DOHH2 (cell line): ENCODE measurements at regions not wholly inside any gene's neighbourhood (a gene's known extent, or its start where the extent isn't known, plus 50 kb on each side); places are given as distances from the start of the nearest gene placed in this dataset.

Source experiments
- H3F3A ChIP-seq: fragments of 200-600 bp; sonication (generic), shearing (Covaris generic); 2 replicates; pipeline ENCODE4 v1.6.0; 2016; ENCODE audit warnings: antibody characterized with exemption, mild to moderate bottlenecking; ENCODE audit not compliant: control insufficient read depth, insufficient read depth
- H3K27ac ChIP-seq: fragments of 200-600 bp; sonication (generic); 2 replicates; pipeline ENCODE4 v1.5.1; 2014; ENCODE audit warnings: low read depth, mild to moderate bottlenecking, low read length, moderate library complexity
- H3K27me3 ChIP-seq: fragments of 200-600 bp; sonication (generic); 2 replicates; pipeline ENCODE4 v1.6.1; 2014; ENCODE audit warnings: mild to moderate bottlenecking, low read length, mixed read lengths; ENCODE audit not compliant: control insufficient read depth
- H3K36me3 ChIP-seq: fragments of 200-600 bp; sonication (generic); 2 replicates; pipeline ENCODE4 v1.6.1; 2014; ENCODE audit warnings: mild to moderate bottlenecking, low read length, moderate library complexity, mixed read lengths; ENCODE audit not compliant: control insufficient read depth
- H3K4me1 ChIP-seq: fragments of 200-600 bp; sonication (generic); 2 replicates; pipeline ENCODE4 v1.6.1; 2014; ENCODE audit warnings: mild to moderate bottlenecking, low read length, mixed read lengths; ENCODE audit not compliant: control insufficient read depth
- H3K4me2 ChIP-seq: fragments of 200-600 bp; sonication (generic); 2 replicates; pipeline ENCODE4 v1.6.0; 2014; ENCODE audit warnings: mild to moderate bottlenecking, low read length, moderate library complexity
- H3K4me3 ChIP-seq: fragments of 200-600 bp; sonication (generic); 2 replicates; pipeline ENCODE4 v1.5.1; 2014; ENCODE audit warnings: mild to moderate bottlenecking, low read length, mixed read lengths
- H3K79me2 ChIP-seq: fragments of 200-600 bp; sonication (generic); 2 replicates; pipeline ENCODE4 v1.6.1; 2014; ENCODE audit warnings: mild to moderate bottlenecking, low read length, mixed read lengths; ENCODE audit not compliant: control insufficient read depth
- H3K9me2 ChIP-seq: fragments of 200-600 bp; sonication (generic); replicated peaks from 2 replicates; pipeline ENCODE4 v1.6.1; 2014; ENCODE audit warnings: mild to moderate bottlenecking, low read length, mixed read lengths; ENCODE audit not compliant: control insufficient read depth
- H3K9me3 ChIP-seq: fragments of 200-600 bp; sonication (generic); 2 replicates; pipeline ENCODE4 v1.6.1; 2014; ENCODE audit warnings: antibody characterized with exemption, low read length, mixed read lengths; ENCODE audit not compliant: control insufficient read depth, insufficient read depth
- H4K20me1 ChIP-seq: fragments of 200-600 bp; sonication (generic); 2 replicates; pipeline ENCODE4 v1.6.0; 2014; ENCODE audit warnings: low read depth, mild to moderate bottlenecking, antibody characterized with exemption, low read length, moderate library complexity; ENCODE audit not compliant: control insufficient read depth, insufficient read depth
- EZH2phosphoT487 ChIP-seq: fragments of 200-600 bp; sonication (generic); IDR thresholded peaks from 2 replicates; pipeline ENCODE4 v1.6.1; 2017; ENCODE audit warnings: borderline replicate concordance, mild to moderate bottlenecking, antibody characterized with exemption, low read length, moderate library complexity, mixed read lengths
- TF ChIP-seq, protein P1 (sequence below): fragments of 200-600 bp; sonication (generic); IDR thresholded peaks from one replicate; pipeline ENCODE4 v1.5.1; 2014; ENCODE audit warnings: antibody characterized with exemption, mild to moderate bottlenecking, low read depth, low read length; ENCODE audit not compliant: poor library complexity, severe bottlenecking

DNA sequence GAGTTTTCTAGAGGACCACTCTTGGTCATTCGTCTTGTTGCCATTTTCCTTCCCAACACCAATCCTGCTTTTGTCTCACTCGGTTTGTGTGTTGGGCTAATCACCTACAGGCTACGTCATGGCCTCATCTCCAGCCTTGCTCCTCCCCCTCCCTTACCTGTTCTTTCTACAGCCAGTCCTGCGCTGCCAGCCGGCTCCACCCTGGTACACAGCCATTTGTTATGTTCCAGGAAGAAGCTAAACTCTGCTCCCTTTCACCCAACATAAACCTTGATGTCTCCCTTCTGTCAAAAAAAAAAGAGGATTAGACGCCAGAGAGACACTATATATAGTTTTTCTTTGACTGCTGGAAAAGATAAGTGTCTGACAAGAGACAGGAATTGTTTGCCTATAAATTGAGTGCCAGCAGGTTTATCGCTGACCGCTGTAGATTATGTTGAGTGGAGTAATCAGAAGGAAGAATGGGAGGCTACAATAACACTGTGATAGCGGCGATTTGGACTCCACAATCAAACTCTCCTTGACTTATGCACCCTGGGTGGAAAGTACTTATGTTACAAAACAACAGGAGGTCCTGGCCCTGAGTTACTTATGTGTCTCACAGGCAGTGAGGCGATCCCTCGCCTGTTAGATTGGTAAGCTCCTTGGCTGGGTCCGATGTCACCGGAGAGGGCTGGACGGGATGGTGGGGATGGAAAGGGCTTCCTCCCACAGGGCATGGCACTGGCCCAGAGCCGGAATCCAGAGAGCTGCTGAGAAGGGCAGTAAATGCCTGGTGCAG lies 171.3 kb upstream of the BMPER start:
- H3K4me2 ChIP-seq: no peak overlapping the region
- no peaks in the 10 kb centered on the region for H4K20me1 ChIP-seq
- H3K9me2 ChIP-seq: no peaks in the 10 kb centered on the region
- peaks cover 4% of the 10 kb centered on the region; the same call in 1 of the 2 replicates for H3K9me3 ChIP-seq
- no peaks in the 10 kb centered on the region for H3K27me3 ChIP-seq
- no peak overlapping the region for H3K27ac ChIP-seq
- H3K4me3 ChIP-seq: no peak overlapping the region
- H3K79me2 ChIP-seq: no peaks in the 10 kb centered on the region
- TF ChIP-seq, protein P1, sequence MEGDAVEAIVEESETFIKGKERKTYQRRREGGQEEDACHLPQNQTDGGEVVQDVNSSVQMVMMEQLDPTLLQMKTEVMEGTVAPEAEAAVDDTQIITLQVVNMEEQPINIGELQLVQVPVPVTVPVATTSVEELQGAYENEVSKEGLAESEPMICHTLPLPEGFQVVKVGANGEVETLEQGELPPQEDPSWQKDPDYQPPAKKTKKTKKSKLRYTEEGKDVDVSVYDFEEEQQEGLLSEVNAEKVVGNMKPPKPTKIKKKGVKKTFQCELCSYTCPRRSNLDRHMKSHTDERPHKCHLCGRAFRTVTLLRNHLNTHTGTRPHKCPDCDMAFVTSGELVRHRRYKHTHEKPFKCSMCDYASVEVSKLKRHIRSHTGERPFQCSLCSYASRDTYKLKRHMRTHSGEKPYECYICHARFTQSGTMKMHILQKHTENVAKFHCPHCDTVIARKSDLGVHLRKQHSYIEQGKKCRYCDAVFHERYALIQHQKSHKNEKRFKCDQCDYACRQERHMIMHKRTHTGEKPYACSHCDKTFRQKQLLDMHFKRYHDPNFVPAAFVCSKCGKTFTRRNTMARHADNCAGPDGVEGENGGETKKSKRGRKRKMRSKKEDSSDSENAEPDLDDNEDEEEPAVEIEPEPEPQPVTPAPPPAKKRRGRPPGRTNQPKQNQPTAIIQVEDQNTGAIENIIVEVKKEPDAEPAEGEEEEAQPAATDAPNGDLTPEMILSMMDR: no peak
- TF ChIP-seq EZH2phosphoT487: no peak
- H3K4me1 ChIP-seq: peaks cover 14% of the 10 kb centered on the region
- no peaks in the 10 kb centered on the region for H3F3A ChIP-seq
- H3K36me3 ChIP-seq: no peaks in the 10 kb centered on the region

DNA sequence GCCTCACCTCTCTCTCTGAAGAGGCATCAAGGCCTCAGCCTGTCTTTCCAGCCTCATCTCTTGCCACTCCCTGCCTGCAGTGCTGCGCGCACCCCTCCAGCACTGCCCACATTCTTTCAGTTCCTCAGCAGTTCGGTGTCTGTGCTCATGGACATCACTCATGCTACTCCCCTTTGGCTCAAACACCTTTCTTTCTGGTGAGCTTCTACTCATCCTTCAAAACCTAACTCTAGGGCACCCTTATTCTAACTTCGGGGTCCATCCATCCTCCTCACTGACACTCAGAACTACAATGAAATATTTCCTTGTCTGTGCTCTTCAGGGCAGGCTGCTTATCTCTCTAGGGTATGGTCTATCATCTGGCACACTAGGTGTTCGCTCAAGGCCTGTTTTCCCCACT lies 169.9 kb upstream of the BMPER start:
- Histone ChIP-seq H3K9me2 (no peaks in the 10 kb centered on the region), H3K36me3 (no peaks in the 10 kb centered on the region), H3F3A (no peaks in the 10 kb centered on the region), H3K27me3 (no peaks in the 10 kb centered on the region), H3K27ac (no peak overlapping the region), H3K4me2 (no peak overlapping the region), H3K4me3 (no peak overlapping the region), H4K20me1 (no peaks in the 10 kb centered on the region), H3K79me2 (no peaks in the 10 kb centered on the region), H3K9me3 (peaks cover 4% of the 10 kb centered on the region; the same call in 1 of the 2 replicates), H3K4me1 (peaks cover 14% of the 10 kb centered on the region)
- no peak for TF ChIP-seq EZH2phosphoT487
- TF ChIP-seq, protein P1: no peak

DNA sequence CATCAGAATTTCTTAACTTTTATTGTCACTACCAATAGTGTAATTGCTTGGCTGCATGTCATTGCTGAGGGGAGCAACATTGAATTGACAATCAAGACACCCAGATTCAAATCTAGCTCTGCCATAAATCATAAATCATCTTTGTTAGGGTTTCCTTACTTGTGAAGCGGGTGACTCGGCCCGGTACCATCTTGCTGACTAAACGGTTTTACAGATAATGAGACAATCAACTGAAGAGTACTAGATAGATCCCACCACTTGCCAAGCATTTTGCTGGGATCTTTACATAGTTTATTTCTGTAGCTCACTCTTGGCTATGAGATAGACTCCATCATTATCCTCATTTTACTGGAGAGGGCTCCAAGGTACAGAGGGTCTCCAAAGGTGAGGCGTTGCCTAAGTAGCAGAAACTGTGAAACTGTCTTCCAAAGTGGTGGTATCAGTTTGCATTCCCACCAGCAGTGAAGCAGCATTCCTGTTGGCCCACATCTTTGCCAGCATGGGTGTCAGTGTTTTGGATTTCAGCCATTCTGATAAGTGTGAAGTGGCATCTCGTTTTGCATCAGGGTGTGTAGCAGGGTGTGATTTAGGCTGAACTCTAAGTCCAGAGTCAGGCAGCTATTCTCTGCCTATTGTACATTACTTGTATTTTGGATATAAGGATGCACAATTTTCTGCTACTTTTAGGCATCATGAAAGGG lies 168.7 kb upstream of the BMPER start:
- Histone ChIP-seq H3K27ac (no peak overlapping the region), H3K27me3 (no peaks in the 10 kb centered on the region), H4K20me1 (no peaks in the 10 kb centered on the region), H3K36me3 (no peaks in the 10 kb centered on the region), H3K4me2 (no peak overlapping the region), H3K4me3 (no peak overlapping the region), H3K9me2 (no peaks in the 10 kb centered on the region), H3K4me1 (peaks cover 4% of the 10 kb centered on the region), H3K9me3 (peaks cover 4% of the 10 kb centered on the region; the same call in 1 of the 2 replicates), H3F3A (no peaks in the 10 kb centered on the region), H3K79me2 (no peaks in the 10 kb centered on the region)
- TF ChIP-seq EZH2phosphoT487: no peak
- TF ChIP-seq, protein P1: no peak
